ENCODE measurements at regions not wholly inside any gene's neighbourhood (a gene's known extent, or its start where the extent isn't known, plus 50 kb on each side); places are given as distances from the start of the nearest gene placed in this dataset.

DNA sequence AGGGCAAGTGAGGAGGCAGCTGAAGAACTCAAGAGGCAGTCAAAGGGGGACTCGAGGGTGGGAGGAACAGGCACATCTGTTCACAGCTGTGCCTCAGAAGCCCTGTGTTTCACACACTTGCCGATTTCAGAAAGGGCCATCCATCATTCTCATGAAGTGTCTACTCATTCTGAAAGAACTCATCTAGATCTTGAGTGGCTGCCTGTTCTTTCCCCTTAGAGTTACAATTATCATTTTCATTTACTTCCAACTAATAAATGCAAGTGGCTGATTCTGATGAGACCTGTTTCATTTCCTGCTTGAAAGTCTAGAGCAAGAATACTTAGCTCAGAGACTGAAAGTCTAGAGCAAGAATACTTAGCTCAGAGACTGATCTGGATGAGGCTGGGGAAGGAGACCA lies 1145.1 kb downstream of the UQCRFS1 start:
- Histone ChIP-seq H2AFZ (ENCODE audit: low read length) (no peak overlapping the region), H2BK5ac (ENCODE audit: insufficient read length, low read length) (no peak overlapping the region), H2BK20ac (ENCODE audit: low read depth, low read length, poor library complexity, severe bottlenecking) (no peak overlapping the region), H4K20me1 (ENCODE audit: control insufficient read depth, insufficient read depth, insufficient read length) (no peaks in the 10 kb centered on the region), H3K9ac (ENCODE audit: extremely low read depth, insufficient read length, low read length) (no peak overlapping the region), H3K23ac (ENCODE audit: insufficient read length, low read depth, low read length) (no peak overlapping the region), H2BK12ac (ENCODE audit: insufficient read length, low read depth, low read length) (no peak overlapping the region), H3K79me2 (ENCODE audit: insufficient read depth, low read length) (no peaks in the 10 kb centered on the region), H2BK120ac (ENCODE audit: low read depth, low read length, poor library complexity, severe bottlenecking) (no peak overlapping the region), H4K91ac (ENCODE audit: insufficient read length, low read depth, low read length) (no peak overlapping the region), H3K4ac (ENCODE audit: low read depth, low read length) (no peak overlapping the region), H3K14ac (ENCODE audit: insufficient read depth, low read length) (no peak overlapping the region), H3K27ac (ENCODE audit: insufficient read length, low read depth, low read length) (no peak overlapping the region), H3T11ph (ENCODE audit: low read length) (no peak overlapping the region), H3K18ac (ENCODE audit: insufficient read length, low read depth, low read length) (no peak overlapping the region), H3K4me2 (ENCODE audit: insufficient read depth, insufficient read length, low read length) (no peak overlapping the region), H3K79me1 (ENCODE audit: insufficient read depth, low read depth, low read length, poor library complexity, severe bottlenecking) (no peaks in the 10 kb centered on the region), H2BK15ac (ENCODE audit: low read depth, low read length) (no peak overlapping the region), H3K4me1 (ENCODE audit: insufficient read depth, low read length) (0 out of 2 replicates have a peak, but pooled peaks cover 2% of the 10 kb centered on the region), H2AK5ac (ENCODE audit: insufficient read length, low read length) (no peak overlapping the region), H4K5ac (ENCODE audit: insufficient read length, low read depth, low read length) (no peak overlapping the region), H3K56ac (ENCODE audit: insufficient read length, low read depth, low read length) (no peak overlapping the region), H3K9me3 (ENCODE audit: control insufficient read depth, low read depth, low read length) (no peaks in the 10 kb centered on the region), H4K8ac (replicated peaks; ENCODE audit: insufficient read length, low read depth, low read length) (no peak overlapping the region), H3K27me3 (ENCODE audit: insufficient read depth, low read length) (no peaks in the 10 kb centered on the region), H3K23me2 (ENCODE audit: insufficient read length, low read depth, low read length, poor library complexity, severe bottlenecking) (no peaks in the 10 kb centered on the region)
- TF ChIP-seq CTCF (conservative IDR thresholded peaks at IDR 0.05): no peak
- H3K27me3 Mint-ChIP-seq (ENCODE audit: low read depth): no peaks in the 10 kb centered on the region
- H3K4me3 Mint-ChIP-seq: no peak overlapping the region
- no peak for DNase-seq
- H3K27ac Mint-ChIP-seq: no peak overlapping the region
- H3K36me3 Mint-ChIP-seq (ENCODE audit: insufficient read depth in 1 of 3, low read depth in 3 of 3): no peaks in the 10 kb centered on the region
- H3K4me1 Mint-ChIP-seq: peaks cover 0 to 3% of the 10 kb centered on the region in 2 experiments; a peak in 2 of 4 replicates
- no CpG with 5 or more reads among the region's 2 CpGs for WGBS (ENCODE audit: extremely low coverage, insufficient read length, low lambda C conversion rate)
- H3K9me3 Mint-ChIP-seq: no peaks in the 10 kb centered on the region; a peak in 1 of 5 replicates
